AG09309 (cell line): ENCODE measurements at regions not wholly inside any gene's neighbourhood (a gene's known extent, or its start where the extent isn't known, plus 50 kb on each side); places are given as distances from the start of the nearest gene placed in this dataset.
A peak's percentile ranks its signal among the peaks of the same experiment; 100 is the strongest.

Experiments used
- DNase-seq: peaks from one replicate; pipeline ENCODE4 v3.0.0-alpha.2; 2010; ENCODE audit warnings: low read depth
- H3K4me3 ChIP-seq: 2 replicates; pipeline ENCODE4 v1.5.1; 2011; ENCODE audit warnings: mild to moderate bottlenecking, low read depth, low read length, moderate library complexity; ENCODE audit not compliant: control insufficient read depth
- TF ChIP-seq, protein P1 (sequence below): IDR thresholded peaks from 2 replicates; pipeline ENCODE4 v1.5.1; 2011; ENCODE audit warnings: mild to moderate bottlenecking, low read depth, low read length, inconsistent platforms; ENCODE audit not compliant: insufficient read depth, control insufficient read depth; ENCODE audit errors: missing control alignments

DNA sequence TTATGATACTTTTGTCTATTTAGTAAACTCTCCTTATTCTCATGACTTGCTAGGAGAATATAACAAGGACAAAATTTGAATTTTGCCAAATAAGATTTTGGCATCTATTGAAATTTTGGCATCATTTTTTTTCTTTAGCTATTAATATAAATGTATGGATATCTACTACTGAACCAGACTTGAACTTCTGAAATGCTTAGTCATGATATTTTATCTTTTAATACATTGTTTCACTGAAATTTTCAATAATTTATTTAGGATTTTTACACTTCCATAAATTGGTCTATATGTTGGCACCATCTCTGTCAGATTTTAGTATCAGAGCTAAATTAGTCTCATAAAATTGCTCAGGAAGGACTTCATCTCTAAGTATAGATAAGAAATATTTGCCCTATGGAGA lies 149.8 kb downstream of the CYP26B1 start:
- no peak for DNase-seq
- H3K4me3 ChIP-seq: no peak overlapping the region
- TF ChIP-seq, protein P1, sequence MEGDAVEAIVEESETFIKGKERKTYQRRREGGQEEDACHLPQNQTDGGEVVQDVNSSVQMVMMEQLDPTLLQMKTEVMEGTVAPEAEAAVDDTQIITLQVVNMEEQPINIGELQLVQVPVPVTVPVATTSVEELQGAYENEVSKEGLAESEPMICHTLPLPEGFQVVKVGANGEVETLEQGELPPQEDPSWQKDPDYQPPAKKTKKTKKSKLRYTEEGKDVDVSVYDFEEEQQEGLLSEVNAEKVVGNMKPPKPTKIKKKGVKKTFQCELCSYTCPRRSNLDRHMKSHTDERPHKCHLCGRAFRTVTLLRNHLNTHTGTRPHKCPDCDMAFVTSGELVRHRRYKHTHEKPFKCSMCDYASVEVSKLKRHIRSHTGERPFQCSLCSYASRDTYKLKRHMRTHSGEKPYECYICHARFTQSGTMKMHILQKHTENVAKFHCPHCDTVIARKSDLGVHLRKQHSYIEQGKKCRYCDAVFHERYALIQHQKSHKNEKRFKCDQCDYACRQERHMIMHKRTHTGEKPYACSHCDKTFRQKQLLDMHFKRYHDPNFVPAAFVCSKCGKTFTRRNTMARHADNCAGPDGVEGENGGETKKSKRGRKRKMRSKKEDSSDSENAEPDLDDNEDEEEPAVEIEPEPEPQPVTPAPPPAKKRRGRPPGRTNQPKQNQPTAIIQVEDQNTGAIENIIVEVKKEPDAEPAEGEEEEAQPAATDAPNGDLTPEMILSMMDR: no peak

DNA sequence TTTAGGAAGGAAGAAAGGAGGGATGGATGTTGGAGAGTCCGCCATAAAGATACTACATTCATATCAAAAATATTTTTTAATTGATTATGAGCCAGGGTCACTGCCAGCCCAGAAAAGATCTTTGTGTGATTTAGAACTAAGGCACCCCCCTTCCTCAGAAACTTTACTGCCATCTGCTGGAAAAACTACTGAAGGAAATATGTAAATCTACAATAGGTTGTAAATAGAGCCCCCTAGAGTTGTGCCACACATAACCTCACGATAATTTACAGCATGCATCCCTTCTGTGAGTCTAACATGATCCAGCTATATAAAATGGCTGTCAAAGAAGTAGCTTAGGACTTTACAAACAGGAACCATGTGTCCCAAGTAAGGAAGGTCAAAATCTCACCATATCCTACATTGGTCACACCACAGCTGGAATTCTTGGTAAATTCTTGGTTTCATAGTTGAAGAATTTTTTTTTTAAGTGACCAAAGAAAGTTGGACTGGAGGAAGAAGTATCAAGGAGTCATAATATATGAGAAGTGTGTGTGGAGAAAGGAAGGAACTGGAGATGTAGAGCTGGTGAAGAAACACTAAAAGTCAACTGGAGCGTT lies 152.5 kb downstream of the CYP26B1 start:
- no peak for DNase-seq
- TF ChIP-seq, protein P1: peak; percentile 67

DNA sequence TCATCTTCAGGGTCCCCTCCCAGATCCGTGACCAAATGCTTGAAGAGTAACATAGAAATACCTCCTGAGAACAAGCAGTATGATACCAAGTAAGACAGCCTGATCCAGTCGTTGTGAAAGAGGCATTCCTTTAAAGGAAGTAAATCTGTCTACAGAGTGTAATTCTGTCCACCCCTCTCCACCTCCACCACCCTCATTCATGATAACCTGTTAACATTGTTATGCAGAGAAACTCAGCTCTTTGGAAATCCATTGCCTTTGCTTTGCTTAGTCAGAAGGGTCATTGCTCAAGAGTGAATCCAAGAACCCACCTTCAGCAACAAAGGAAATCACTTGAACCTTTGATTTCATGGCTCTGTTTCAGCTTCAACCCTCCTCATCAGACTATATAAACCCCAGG lies 155.6 kb downstream of the CYP26B1 start:
- TF ChIP-seq, protein P1: no peak
- no peak overlapping the region for H3K4me3 ChIP-seq
- DNase-seq: no peak

More for the DNA sequence above, 152.5 kb downstream of the CYP26B1 start:
- H3K4me3 ChIP-seq: no peak overlapping the region

DNA sequence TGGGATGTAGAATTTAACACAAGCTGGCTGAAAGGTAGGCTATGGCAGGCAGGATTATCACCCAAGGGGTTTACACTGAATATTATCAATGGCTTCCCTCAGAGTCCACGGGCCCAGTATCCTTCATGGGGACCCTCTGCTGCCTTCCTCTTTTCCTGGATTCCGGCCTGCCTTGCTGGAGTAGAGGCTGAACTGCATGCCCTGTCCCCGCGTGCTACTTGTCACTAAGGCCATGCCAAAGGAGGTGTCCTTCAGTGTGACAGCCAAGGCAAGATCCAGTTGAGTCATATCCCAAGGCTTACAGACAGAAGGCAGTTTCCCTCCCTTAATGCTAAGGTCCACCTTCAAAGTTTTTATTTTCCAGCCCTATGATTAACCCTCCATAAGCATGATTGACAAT lies 156.3 kb downstream of the CYP26B1 start:
- no peak overlapping the region for H3K4me3 ChIP-seq
- no peak for DNase-seq
- TF ChIP-seq, protein P1: no peak

DNA sequence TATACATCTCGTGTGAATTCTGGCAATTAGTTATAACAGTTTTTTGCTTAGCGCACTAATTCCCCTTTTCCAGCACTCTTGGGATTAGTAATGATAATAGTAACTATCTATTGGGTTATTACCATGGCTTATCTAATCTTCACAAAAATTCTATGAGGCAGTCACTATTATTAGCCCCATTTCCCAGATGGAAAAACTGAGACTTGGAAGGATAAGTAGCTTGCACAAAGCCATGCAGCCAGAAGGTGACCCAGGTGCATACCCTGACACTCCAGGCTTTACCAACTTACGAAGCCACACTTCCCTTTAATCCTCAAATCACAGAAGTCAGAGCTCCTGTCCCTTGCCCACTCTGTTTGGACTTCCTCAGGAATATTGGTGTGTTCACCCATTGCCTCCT lies 156.8 kb downstream of the CYP26B1 start:
- no peak overlapping the region for H3K4me3 ChIP-seq
- no peak for DNase-seq
- TF ChIP-seq, protein P1: no peak

DNA sequence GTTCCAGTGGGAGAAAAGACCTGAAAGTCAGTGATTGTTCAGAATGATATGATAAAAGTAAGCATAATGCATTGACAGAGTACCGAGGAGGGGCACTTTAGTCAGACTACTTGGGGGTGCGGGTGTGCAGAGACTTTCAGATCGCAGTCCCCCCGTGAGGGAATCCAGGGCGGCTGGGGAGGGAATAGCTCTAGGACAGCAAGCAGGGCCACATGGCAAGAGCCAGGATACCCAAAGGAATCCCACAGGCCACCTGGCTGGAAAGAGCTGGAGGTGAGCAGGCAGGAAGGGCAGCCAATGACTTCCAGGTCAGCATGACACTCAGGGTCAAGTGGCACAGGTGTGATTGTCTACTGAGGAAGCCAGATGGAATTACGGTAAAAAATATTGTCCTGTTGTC lies 157.5 kb downstream of the CYP26B1 start:
- H3K4me3 ChIP-seq: no peak overlapping the region
- TF ChIP-seq, protein P1: no peak
- DNase-seq: no peak

DNA sequence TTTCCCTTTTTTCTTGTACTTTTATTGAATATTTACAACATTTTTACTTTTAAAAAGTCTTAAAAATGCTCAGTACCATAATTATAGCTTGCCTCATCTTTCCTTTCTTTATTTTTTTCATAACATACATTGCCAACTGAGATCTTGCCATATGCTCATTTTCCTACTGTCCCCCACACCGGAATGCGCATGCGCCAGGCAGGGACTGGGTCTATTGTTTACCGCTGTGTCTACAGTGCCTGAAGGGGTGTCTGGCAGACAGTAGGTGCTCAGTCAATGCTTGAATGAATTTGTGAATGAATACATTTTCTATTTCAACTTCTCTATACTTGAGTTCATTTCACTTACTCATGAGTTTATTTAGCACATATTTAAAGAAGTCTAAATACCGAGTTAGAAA lies 158.0 kb downstream of the CYP26B1 start:
- no peak overlapping the region for H3K4me3 ChIP-seq
- TF ChIP-seq, protein P1: no peak
- DNase-seq: no peak
